ENCODE measurements at regions not wholly inside any gene's neighbourhood (a gene's known extent, or its start where the extent isn't known, plus 50 kb on each side); places are given as distances from the start of the nearest gene placed in this dataset.

GRCh38 chr7:33757050-33757449 lies 148.3 kb upstream of the BMPER start:
- Histone ChIP-seq H3K4me1 (ENCODE audit: control insufficient read depth, insufficient read depth, low read length, poor library complexity, severe bottlenecking) (peaks cover 9% of the 10 kb centered on the region), H3K27ac (ENCODE audit: low read depth, low read length, severe bottlenecking) (no peak overlapping the region), H3K9me3 (ENCODE audit: control insufficient read depth, low read length) (no peaks in the 10 kb centered on the region), H3K36me3 (ENCODE audit: control insufficient read depth, insufficient read depth, low read length) (no peaks in the 10 kb centered on the region), H3K4me3 (ENCODE audit: extremely low read depth, insufficient read depth, low read length, poor library complexity, severe bottlenecking) (no peak overlapping the region)
- 85 to 88% methylated on average over 6 to 7 of the region's 7 CpGs for whole genome bisulfite sequencing, 2 experiments (ENCODE audit: insufficient coverage in 2 of 2)

- H3K9me3 ChIP-seq (ENCODE audit: control insufficient read depth, low read length), result no peaks in the 10 kb centered on the region
- no CpG with 5 or more reads among the region's 4 CpGs for WGBS, 2 experiments (ENCODE audit: insufficient coverage in 2 of 2)
- no peaks in the 10 kb centered on the region for H3K36me3 ChIP-seq (ENCODE audit: control insufficient read depth, insufficient read depth, low read length)
- no peak overlapping the region for H3K4me3 ChIP-seq (ENCODE audit: extremely low read depth, insufficient read depth, low read length, poor library complexity, severe bottlenecking)
- H3K27ac ChIP-seq (ENCODE audit: low read depth, low read length, severe bottlenecking), result no peak overlapping the region
- peaks cover 9% of the 10 kb centered on the region for H3K4me1 ChIP-seq (ENCODE audit: control insufficient read depth, insufficient read depth, low read length, poor library complexity, severe bottlenecking)
These were observed 147.7 kb upstream of the BMPER start for GRCh38 chr7:33757563-33758165.

GRCh38 chr7:33760146-33760545 lies 145.2 kb upstream of the BMPER start:
- WGBS, 2 experiments (ENCODE audit: insufficient coverage in 2 of 2), result 100% methylated on average over 1 of the region's 3 CpGs
- Histone ChIP-seq H3K4me1 (ENCODE audit: control insufficient read depth, insufficient read depth, low read length, poor library complexity, severe bottlenecking) (peaks cover 16% of the 10 kb centered on the region), H3K9me3 (ENCODE audit: control insufficient read depth, low read length) (no peaks in the 10 kb centered on the region), H3K27ac (ENCODE audit: low read depth, low read length, severe bottlenecking) (no peak overlapping the region), H3K36me3 (ENCODE audit: control insufficient read depth, insufficient read depth, low read length) (no peaks in the 10 kb centered on the region), H3K4me3 (ENCODE audit: extremely low read depth, insufficient read depth, low read length, poor library complexity, severe bottlenecking) (no peak overlapping the region)

GRCh38 chr7:33760834-33761233 lies 144.5 kb upstream of the BMPER start:
- Histone ChIP-seq H3K4me1 (ENCODE audit: control insufficient read depth, insufficient read depth, low read length, poor library complexity, severe bottlenecking) (peaks cover 20% of the 10 kb centered on the region), H3K4me3 (ENCODE audit: extremely low read depth, insufficient read depth, low read length, poor library complexity, severe bottlenecking) (no peak overlapping the region), H3K9me3 (ENCODE audit: control insufficient read depth, low read length) (no peaks in the 10 kb centered on the region), H3K27ac (ENCODE audit: low read depth, low read length, severe bottlenecking) (peak overlapping the region; percentile 51), H3K36me3 (ENCODE audit: control insufficient read depth, insufficient read depth, low read length) (no peaks in the 10 kb centered on the region)
- 79% methylated on average over 3 of the region's 3 CpGs; no CpG with 5 or more reads in 1 of the 2 experiments for WGBS, 2 experiments (ENCODE audit: insufficient coverage in 2 of 2)

GRCh38 chr7:33761449-33762080 lies 143.8 kb upstream of the BMPER start:
- H3K27ac ChIP-seq (ENCODE audit: low read depth, low read length, severe bottlenecking), result peak overlapping the region; percentile 51
- H3K36me3 ChIP-seq (ENCODE audit: control insufficient read depth, insufficient read depth, low read length), result no peaks in the 10 kb centered on the region
- 92 to 94% methylated on average over 6 to 7 of the region's 7 CpGs for WGBS, 2 experiments (ENCODE audit: insufficient coverage in 2 of 2)
- H3K4me1 ChIP-seq (ENCODE audit: control insufficient read depth, insufficient read depth, low read length, poor library complexity, severe bottlenecking), result peaks cover 25% of the 10 kb centered on the region
- no peaks in the 10 kb centered on the region for H3K9me3 ChIP-seq (ENCODE audit: control insufficient read depth, low read length)
- no peak overlapping the region for H3K4me3 ChIP-seq (ENCODE audit: extremely low read depth, insufficient read depth, low read length, poor library complexity, severe bottlenecking)

GRCh38 chr7:33762151-33762910 lies 143.0 kb upstream of the BMPER start:
- 89 to 96% methylated on average over 3 of the region's 6 CpGs for WGBS, 2 experiments (ENCODE audit: insufficient coverage in 2 of 2)
- no peaks in the 10 kb centered on the region for H3K36me3 ChIP-seq (ENCODE audit: control insufficient read depth, insufficient read depth, low read length)
- H3K27ac ChIP-seq (ENCODE audit: low read depth, low read length, severe bottlenecking), result no peak overlapping the region
- H3K4me1 ChIP-seq (ENCODE audit: control insufficient read depth, insufficient read depth, low read length, poor library complexity, severe bottlenecking), result peaks cover 23% of the 10 kb centered on the region
- H3K4me3 ChIP-seq (ENCODE audit: extremely low read depth, insufficient read depth, low read length, poor library complexity, severe bottlenecking), result no peak overlapping the region
- H3K9me3 ChIP-seq (ENCODE audit: control insufficient read depth, low read length), result no peaks in the 10 kb centered on the region

GRCh38 chr7:33762911-33763306 lies 142.4 kb upstream of the BMPER start:
- peaks cover 22% of the 10 kb centered on the region for H3K4me1 ChIP-seq (ENCODE audit: control insufficient read depth, insufficient read depth, low read length, poor library complexity, severe bottlenecking)
- WGBS, 2 experiments (ENCODE audit: insufficient coverage in 2 of 2), result 83% methylated on average over 2 of the region's 3 CpGs; no CpG with 5 or more reads in 1 of the 2 experiments
- no peaks in the 10 kb centered on the region for H3K9me3 ChIP-seq (ENCODE audit: control insufficient read depth, low read length)
- H3K4me3 ChIP-seq (ENCODE audit: extremely low read depth, insufficient read depth, low read length, poor library complexity, severe bottlenecking), result no peak overlapping the region
- H3K27ac ChIP-seq (ENCODE audit: low read depth, low read length, severe bottlenecking), result no peak overlapping the region
- H3K36me3 ChIP-seq (ENCODE audit: control insufficient read depth, insufficient read depth, low read length), result no peaks in the 10 kb centered on the region

- Histone ChIP-seq H3K27ac (ENCODE audit: low read depth, low read length, severe bottlenecking) (peak overlapping the region; percentile 60), H3K4me1 (ENCODE audit: control insufficient read depth, insufficient read depth, low read length, poor library complexity, severe bottlenecking) (peaks cover 22% of the 10 kb centered on the region), H3K36me3 (ENCODE audit: control insufficient read depth, insufficient read depth, low read length) (no peaks in the 10 kb centered on the region)
These were observed 140.4 kb upstream of the BMPER start for GRCh38 chr7:33764752-33765451.

GRCh38 chr7:33766405-33766804 lies 138.9 kb upstream of the BMPER start:
- Histone ChIP-seq H3K27ac (ENCODE audit: low read depth, low read length, severe bottlenecking) (no peak overlapping the region), H3K4me1 (ENCODE audit: control insufficient read depth, insufficient read depth, low read length, poor library complexity, severe bottlenecking) (peaks cover 18% of the 10 kb centered on the region), H3K4me3 (ENCODE audit: extremely low read depth, insufficient read depth, low read length, poor library complexity, severe bottlenecking) (no peak overlapping the region), H3K36me3 (ENCODE audit: control insufficient read depth, insufficient read depth, low read length) (no peaks in the 10 kb centered on the region), H3K9me3 (ENCODE audit: control insufficient read depth, low read length) (no peaks in the 10 kb centered on the region)
- no CpG with 5 or more reads among the region's 1 CpG for WGBS, 2 experiments (ENCODE audit: insufficient coverage in 2 of 2)

More at GRCh38 chr7:33764752-33765451, 140.4 kb upstream of the BMPER start:
- no peak overlapping the region for H3K4me3 ChIP-seq (ENCODE audit: extremely low read depth, insufficient read depth, low read length, poor library complexity, severe bottlenecking)
- 55 to 61% methylated on average over 2 to 5 of the region's 7 CpGs for WGBS, 2 experiments (ENCODE audit: insufficient coverage in 2 of 2)
- H3K9me3 ChIP-seq (ENCODE audit: control insufficient read depth, low read length), result no peaks in the 10 kb centered on the region

- WGBS, 2 experiments (ENCODE audit: insufficient coverage in 2 of 2), result 83 to 100% methylated on average over 1 of the region's 1 CpG
- no peak overlapping the region for H3K27ac ChIP-seq (ENCODE audit: low read depth, low read length, severe bottlenecking)
- H3K9me3 ChIP-seq (ENCODE audit: control insufficient read depth, low read length), result no peaks in the 10 kb centered on the region
- H3K4me3 ChIP-seq (ENCODE audit: extremely low read depth, insufficient read depth, low read length, poor library complexity, severe bottlenecking), result no peak overlapping the region
- H3K36me3 ChIP-seq (ENCODE audit: control insufficient read depth, insufficient read depth, low read length), result no peaks in the 10 kb centered on the region
- H3K4me1 ChIP-seq (ENCODE audit: control insufficient read depth, insufficient read depth, low read length, poor library complexity, severe bottlenecking), result peaks cover 9% of the 10 kb centered on the region
These were observed 135.4 kb upstream of the BMPER start for GRCh38 chr7:33769930-33770329.
